GM18505 (cell line): ENCODE measurements at regions not wholly inside any gene's neighbourhood (a gene's known extent, or its start where the extent isn't known, plus 50 kb on each side); places are given as distances from the start of the nearest gene placed in this dataset.

Source experiments
- ATAC-seq: cut with Tn5 transposase; IDR thresholded peaks from one replicate; pipeline ENCODE4 v1.9.1; 2021; ENCODE audit not compliant: unreplicated experiment
- POLR2A ChIP-seq: IDR thresholded peaks from 4 replicates; pipeline ENCODE4 v1.6.1; 2011; ENCODE audit warnings: borderline replicate concordance; ENCODE audit not compliant: insufficient read depth, insufficient read length; ENCODE audit errors: extremely low read depth

DNA sequence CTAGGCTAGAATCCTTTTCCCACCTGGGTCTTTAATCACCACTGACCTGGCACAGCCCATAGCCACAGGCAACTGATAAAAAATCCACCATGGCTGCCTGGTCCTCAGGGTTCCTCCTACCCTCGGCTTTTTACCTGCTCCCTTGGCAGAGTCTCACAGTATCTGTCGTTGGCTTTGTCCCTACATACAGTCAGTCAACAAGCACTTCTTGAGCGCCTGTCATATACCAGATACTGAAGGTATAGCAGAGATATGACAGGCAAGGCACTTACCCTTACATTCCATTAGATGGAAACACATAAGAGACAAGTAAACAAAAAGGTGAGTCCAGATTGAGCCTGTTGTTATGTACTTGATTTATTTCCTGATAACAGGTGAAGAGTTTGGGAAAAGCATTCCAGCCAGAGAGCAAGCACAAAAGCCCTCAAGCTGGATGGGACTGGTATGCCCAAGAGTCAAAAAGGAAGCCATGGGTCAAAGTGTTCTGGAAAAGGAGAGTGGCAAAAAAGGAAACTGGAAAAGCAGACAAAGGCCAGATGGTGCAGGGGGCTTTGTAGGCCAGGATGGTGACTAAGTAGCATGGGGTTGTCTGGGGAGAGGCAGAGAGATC is 247.0 kb downstream of the CHD9NB start:
- no peak for TF ChIP-seq POLR2A
- ATAC-seq = no peak

DNA sequence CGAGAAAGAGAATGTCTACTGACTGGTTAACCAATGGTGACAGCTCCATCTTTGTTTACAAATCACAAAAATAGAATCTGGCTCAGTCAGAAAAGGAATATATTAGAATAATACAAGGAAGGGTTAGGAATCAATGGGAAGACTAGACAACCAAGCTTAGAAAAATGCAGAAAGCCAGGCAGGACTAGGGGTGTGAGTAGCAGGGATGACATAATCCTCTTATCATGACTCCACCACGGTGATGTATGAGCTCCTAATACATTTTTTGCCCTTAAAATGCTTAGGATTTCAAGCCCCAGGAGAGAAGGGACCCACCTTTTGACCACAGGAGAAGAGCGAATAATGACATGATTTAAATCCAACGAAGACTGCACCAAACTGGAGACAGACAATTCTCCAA is 252.3 kb downstream of the CHD9NB start:
- no peak for ATAC-seq
- no peak for TF ChIP-seq POLR2A

DNA sequence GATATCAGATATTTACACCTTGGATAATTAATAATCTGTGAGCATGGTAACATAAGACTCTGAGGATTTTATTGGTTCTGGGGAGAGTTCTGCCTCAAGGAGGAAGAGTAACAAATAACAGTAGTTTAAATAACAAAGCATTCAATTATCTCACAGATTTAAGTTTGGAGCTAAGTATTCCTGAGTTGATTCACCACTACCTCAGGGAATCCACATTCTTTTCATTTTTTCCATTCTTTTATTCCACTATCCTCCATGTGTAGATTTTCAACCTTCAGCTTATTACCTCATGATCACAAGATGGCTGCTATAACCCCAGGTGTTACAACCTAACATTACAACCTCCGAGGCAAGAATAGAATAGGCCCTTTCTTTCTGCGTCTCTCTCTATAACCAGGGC is 252.2 kb upstream of the TOX3 start:
- no peak for TF ChIP-seq POLR2A
- no peak for ATAC-seq

DNA sequence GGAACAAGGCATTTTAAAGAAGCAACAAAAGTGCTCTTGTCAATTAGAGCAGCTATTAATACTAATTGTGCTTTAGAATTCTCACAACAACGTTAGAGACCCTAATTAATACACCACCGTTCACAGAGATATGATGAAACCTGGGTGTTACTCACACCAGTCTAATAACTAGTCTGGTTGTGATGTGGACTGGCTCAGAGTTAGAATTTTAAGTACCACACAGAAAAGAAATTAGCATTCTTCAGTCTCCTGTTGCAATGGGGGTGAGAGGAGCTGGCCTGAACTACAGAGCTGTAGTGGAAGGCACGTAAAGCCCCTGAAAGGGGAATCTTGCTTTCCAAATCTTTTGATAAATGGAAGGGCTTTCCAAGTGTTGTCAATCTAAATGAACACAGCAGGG is 240.8 kb upstream of the TOX3 start:
- TF ChIP-seq POLR2A = no peak
- no peak for ATAC-seq

DNA sequence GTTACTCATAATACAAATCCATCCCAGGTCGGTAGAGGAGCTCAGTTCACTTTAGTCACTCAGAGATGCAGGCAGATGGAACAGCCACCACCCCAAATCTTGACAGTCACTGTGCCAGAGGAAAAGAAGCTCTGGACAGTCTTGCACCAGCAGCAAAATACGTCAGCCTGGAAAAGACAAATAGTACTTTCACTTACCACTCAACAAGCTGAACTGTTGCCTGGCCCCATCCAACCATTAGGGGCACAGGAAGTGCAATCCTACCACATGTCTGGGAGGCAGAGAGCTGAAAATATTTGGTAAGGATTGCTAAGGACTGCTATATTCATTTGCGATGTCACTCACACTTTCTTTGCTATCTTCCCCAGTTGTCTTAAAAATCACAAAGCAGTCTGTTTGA is 239.1 kb upstream of the TOX3 start:
- TF ChIP-seq POLR2A = no peak
- no peak for ATAC-seq

DNA sequence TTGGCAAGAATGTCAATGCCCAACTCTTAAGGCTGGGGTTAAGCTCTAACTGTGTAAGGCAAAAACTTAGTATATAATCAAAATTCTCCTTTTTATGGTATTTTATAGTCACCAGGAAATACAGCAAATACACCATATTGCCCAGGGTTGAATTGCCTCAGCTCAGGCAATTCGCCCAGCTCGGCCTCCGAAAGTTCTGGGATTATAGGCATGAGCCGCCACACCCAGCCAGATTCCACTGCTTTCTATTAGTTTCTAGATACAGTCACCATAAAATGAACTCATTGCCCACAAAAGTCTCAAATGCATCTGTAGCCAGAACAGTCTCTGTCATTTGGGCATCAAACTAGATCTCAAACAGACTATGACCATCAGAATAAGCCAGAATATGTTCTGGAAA is 238.7 kb upstream of the TOX3 start:
- TF ChIP-seq POLR2A = no peak
- ATAC-seq = no peak

DNA sequence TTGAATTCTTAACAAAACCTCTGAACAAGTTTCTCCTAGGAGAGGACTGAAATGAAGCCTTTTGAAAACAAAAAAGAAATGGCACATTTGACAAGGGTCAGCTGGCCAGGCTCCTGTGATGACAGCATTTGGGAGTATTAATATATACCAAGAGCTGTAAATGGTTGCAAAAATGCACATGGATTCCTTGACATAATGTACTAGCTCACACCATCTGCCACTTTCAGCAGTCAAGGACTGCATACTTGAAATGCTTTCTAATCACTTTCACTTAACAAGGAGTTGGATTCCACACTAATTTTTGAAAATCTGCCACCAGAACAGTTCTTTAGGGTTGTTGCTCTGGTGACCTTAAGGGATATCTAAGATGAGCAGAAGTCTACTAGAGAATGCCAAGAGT is 236.7 kb upstream of the TOX3 start:
- no peak for TF ChIP-seq POLR2A
- no peak for ATAC-seq

DNA sequence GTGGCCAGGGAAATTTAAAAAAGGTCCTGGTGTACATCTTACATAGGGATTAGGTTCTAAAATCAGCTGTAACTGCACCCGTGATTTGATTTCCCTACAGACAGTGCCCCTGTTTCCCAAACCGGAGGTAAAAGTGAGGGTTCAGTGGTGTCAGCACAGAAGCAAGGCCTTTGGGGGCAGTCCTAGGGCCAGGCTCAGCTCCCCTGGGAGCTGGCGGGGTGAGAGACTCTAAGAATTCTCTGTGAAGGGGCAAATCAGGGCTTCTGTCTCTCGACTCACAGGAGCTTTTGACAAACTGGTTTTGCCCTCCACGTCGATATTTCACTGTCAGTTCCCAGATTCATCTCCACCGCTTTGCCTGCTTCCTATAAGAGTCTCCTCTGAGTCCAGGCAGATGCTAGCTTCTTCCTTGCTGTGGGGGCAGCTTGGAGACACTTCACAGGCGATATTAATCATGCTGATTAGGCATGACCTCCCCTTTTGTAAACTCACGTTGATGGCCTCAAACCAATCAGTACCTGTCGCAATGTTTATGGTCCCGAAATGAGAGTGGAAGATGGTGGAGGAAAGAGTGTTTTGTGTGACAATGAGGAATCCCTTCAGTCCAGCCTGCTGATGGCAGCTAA is 234.2 kb upstream of the TOX3 start:
- no peak for TF ChIP-seq POLR2A
- no peak for ATAC-seq

DNA sequence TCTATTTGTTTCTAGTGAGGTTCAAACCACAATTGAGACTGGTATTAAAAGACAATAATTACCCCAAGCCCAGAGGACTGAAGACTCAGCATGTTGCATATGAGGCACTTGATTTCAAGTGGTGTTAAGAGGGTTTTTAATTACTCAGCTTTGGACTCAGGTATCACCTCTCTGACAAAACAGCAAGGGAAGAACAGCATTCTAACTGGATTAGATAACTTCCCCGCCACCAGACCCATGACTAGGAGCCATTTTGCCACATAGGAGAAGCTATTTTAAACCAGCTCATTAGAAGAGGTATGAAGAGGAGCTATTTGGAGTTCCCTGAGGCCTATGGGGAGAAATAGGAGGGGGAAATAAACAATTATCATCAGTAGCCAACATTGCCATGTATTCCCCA is 226.1 kb upstream of the TOX3 start:
- ATAC-seq = no peak
- TF ChIP-seq POLR2A = no peak

DNA sequence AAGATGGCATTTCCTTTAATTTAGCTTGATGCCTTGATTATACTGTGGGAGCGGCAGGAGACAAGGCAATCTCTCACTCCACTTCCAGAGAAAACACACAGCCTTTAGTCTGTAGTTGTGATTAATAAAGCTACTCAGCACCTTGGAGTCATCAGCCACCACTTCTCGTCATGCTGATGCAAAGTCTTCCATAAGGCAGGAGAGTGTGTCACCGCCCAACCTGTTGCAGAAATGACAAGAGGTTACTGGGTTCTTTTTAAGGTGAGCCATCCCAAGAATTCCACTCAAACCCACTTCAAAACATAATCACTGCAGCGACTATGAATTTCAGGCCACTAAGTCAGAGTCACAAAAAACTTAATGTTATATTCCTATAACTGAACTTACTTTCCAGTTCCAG is 223.9 kb upstream of the TOX3 start:
- no peak for ATAC-seq
- no peak for TF ChIP-seq POLR2A

DNA sequence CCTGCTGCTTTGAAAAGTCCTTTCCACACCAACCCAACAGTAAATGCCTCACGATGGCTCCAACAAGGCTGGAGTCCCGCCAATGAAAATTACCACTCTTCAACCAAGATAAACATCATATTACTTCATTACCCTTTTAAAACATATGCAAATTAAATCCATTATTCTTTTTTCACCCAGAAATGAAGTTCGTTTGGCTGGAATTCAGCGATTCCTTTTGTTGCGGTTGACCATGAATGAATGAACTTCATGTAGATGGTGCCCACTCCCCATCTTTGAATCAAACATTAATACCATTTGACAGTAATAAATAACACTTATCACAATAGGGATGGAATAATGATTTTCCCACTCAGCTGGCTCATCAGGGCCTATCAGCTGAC is 211.5 kb upstream of the TOX3 start:
- no peak for TF ChIP-seq POLR2A
- no peak for ATAC-seq

DNA sequence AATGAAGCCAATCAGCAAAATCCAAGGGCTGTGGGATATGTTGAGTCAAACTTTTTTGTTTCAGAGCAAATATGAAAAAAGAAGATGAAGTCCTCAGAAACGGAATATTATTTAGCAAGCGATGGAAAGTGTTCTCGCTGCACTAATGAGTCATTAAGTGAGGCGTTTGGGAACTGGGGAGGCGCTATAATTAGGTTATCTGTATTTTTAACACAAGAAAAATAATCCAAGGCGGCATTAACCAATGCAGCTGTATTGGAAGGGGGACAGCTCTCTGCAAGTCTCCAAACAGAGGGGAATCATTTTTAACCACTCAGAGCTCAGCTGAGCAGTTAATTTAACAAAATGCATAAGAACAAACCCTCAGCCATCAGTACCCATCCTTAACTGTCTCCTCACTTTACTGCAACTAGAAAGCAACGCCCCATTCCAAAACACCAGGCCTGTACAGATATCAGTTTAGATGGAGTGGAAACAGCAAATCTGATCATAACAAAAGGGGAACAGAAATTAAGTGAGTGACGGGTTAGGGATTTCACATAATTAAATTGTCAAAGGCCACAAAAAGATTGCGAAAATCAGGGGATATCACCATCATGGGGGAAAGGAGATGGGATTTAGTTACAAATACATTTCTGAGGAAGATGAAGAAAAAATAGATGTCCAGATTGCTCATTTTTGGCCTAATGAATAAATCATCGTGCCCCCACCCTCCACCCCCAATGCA is 211.0 kb upstream of the TOX3 start:
- ATAC-seq = no peak
- no peak for TF ChIP-seq POLR2A

DNA sequence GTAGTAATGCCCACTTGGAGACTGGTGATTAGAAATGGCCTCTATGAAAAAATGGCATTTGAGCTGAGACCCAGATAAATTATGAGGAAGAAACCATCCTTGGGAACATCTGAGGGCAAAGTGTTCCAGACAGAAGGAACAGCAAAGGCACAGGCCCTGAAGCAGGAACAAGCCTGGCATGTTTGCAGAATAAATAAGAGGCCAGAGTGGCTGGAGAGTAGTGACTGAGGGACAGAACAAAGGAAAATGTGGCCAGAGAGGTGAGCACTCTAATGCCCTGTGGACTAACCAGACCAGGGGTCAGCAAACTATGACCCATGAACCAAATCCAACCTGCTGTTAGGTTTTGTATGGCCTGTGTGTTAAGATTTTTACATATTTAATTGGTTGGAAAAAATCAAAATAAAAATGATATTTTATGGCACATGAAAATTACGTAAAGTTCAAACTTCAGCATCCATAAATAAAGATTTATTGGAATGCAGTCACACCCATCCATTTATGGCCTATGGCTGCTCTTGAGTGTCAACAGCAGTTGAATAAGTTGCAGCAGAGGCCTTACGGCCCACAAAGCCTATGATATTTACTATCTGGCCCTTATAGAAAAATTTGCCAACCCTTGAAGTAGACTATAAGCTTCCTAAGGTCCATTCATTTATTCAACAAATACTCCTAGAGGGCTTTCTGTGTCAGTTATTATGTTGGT is 210.0 kb upstream of the TOX3 start:
- no peak for ATAC-seq
- TF ChIP-seq POLR2A = no peak

DNA sequence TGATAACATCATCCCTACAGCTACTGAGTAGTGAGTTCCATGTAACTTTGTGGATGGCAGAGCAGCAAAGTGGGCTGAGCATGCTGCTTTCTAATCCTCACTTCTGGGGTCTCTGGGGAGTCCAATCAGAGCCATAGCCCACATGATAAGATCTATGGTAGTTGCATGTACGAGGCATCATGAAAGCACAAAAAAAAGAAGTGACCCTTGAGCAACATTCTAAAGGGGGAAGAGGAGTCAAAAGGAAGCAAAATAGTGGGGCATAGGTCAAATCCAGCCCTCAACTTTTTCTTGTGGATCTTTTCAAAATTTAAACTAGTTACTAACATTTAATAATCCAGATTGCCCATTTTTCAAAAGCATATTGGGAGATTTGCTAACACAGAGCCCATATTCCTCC is 208.5 kb upstream of the TOX3 start:
- no peak for TF ChIP-seq POLR2A
- no peak for ATAC-seq

DNA sequence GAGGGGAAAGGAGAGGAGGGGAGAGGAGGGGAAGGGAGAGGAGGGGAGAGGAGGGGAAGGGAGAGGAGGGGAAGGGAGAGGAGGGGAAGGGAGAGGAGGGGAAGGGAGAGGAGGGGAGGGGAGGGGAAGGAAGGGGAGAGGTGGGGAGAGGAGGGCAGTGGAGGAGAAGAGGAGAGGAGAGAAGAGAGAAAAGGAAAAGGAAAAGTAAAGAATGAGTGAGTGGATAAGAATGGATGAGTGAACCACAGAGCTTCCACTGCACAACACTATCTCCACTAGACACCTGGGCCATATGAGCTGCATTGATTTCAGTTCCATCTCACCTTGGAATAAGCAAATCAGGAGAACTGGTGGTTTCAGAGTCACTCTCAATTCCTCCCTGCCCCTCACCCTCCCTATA is 204.1 kb upstream of the TOX3 start:
- no peak for ATAC-seq
- TF ChIP-seq POLR2A = no peak

DNA sequence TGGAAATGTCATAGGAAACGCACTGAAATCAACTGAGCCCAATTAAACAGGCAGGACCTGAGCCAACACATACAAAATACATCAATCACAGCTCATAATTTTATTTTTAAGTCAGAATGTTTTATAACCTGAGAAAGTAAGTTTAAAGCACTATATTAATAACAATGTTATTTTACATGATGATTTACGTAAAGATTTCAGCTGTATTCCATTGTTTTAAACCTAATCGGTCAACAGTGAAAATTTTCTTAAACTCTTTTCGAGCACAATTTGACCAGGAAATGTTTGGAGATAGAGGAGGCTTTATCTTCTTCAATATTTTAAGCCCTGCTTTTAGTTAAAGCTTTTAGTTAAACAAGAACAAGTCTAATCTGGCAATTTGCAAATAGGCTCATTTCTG is 201.8 kb upstream of the TOX3 start:
- TF ChIP-seq POLR2A = no peak

More for the DNA sequence above, 201.8 kb upstream of the TOX3 start:
- no peak for ATAC-seq
